Liver (tissue), 8 donors: ENCODE measurements at regions not wholly inside any gene's neighbourhood (a gene's known extent, or its start where the extent isn't known, plus 50 kb on each side); places are given as distances from the start of the nearest gene placed in this dataset.

ENCODE experiments used
- DNase-seq: peaks from one replicate; pipeline ENCODE4 v3.0.0-alpha.2; 2017; ENCODE audit warnings: low spot score
- H3K27ac ChIP-seq, 2 donors: one replicate each; pipeline ENCODE4 v1.7.0; 2013; ENCODE audit warnings: inconsistent platforms in 2 of 2, low read length in 2 of 2, control low read depth in 1 of 2, low read depth in 1 of 2, mild to moderate bottlenecking in 1 of 2
- H3K27me3 ChIP-seq, 4 donors: one replicate each; pipeline versions ENCODE4 v1.6.1 to v1.7.0; 2013; ENCODE audit warnings: low read length in 3 of 4, inconsistent platforms in 1 of 4, mild to moderate bottlenecking in 1 of 4, moderate library complexity in 1 of 4; ENCODE audit not compliant: control insufficient read depth in 4 of 4, insufficient read depth in 4 of 4
- H3K36me3 ChIP-seq, 4 donors: one replicate each; pipeline versions ENCODE4 v1.6.1 to v1.7.0; 2013; ENCODE audit warnings: low read length in 3 of 4, mild to moderate bottlenecking in 3 of 4, low read depth in 1 of 4, moderate library complexity in 1 of 4; ENCODE audit not compliant: control insufficient read depth in 4 of 4, insufficient read depth in 3 of 4
- H3K4me1 ChIP-seq, 4 donors: one replicate each; pipeline versions ENCODE4 v1.6.1 to v1.7.0; 2013; ENCODE audit warnings: low read length in 3 of 4, mild to moderate bottlenecking in 3 of 4, moderate library complexity in 1 of 4; ENCODE audit not compliant: control insufficient read depth in 4 of 4, insufficient read depth in 4 of 4
- H3K4me3 ChIP-seq, 3 donors: one replicate each; pipeline versions ENCODE4 v1.6.1 to v1.7.0; 2013; ENCODE audit warnings: low read length in 3 of 3, control low read depth in 1 of 3, low read depth in 1 of 3, mild to moderate bottlenecking in 1 of 3
- H3K9ac ChIP-seq, 2 donors: one replicate each; pipeline ENCODE4 v1.7.0; 2013; ENCODE audit warnings: low read length in 2 of 2, mild to moderate bottlenecking in 2 of 2, moderate library complexity in 2 of 2, control low read depth in 1 of 2, low read depth in 1 of 2
- H3K9me3 ChIP-seq, 4 donors: one replicate each; pipeline versions ENCODE4 v1.6.1 to v1.7.0; 2013; ENCODE audit warnings: low read length in 3 of 4; ENCODE audit not compliant: control insufficient read depth in 4 of 4
- CTCF ChIP-seq: fragments of 150-350 bp; IDR thresholded peaks from 2 replicates; pipeline ENCODE4 v1.5.1; 2017; ENCODE audit warnings: improper control_type of control experiment, low read depth, low read length; ENCODE audit not compliant: missing input control
- EGR1 ChIP-seq, 2 donors: IDR thresholded peaks; 2 replicates each; pipeline ENCODE4 v1.6.1; 2016 to 2018; ENCODE audit warnings: antibody characterized with exemption in 2 of 2, low read depth in 2 of 2
- FOXA1 ChIP-seq: IDR thresholded peaks from 2 replicates; pipeline ENCODE4 v1.6.1; 2016; ENCODE audit warnings: antibody characterized with exemption
- GABPA ChIP-seq, 2 donors: IDR thresholded peaks in 1 of 2; conservative IDR thresholded peaks in 1 of 2; 2 replicates each; pipeline ENCODE4 v1.6.1; 2016; ENCODE audit warnings: antibody characterized with exemption in 2 of 2, mild to moderate bottlenecking in 1 of 2, moderate library complexity in 1 of 2
- HNF4A ChIP-seq, 2 donors: conservative IDR thresholded peaks; 2 replicates each; pipeline ENCODE4 v1.6.1; 2016; ENCODE audit warnings: antibody characterized with exemption in 2 of 2, mild to moderate bottlenecking in 2 of 2
- HNF4G ChIP-seq: IDR thresholded peaks from 2 replicates; pipeline ENCODE4 v1.6.1; 2016; ENCODE audit warnings: antibody characterized with exemption
- JUND ChIP-seq, 2 donors: IDR thresholded peaks; 2 replicates each; pipeline ENCODE4 v1.6.1; 2016; ENCODE audit warnings: antibody characterized with exemption in 2 of 2
- NR2F2 ChIP-seq: IDR thresholded peaks from 2 replicates; pipeline ENCODE4 v1.6.1; 2016; ENCODE audit warnings: antibody characterized with exemption
- RAD21 ChIP-seq, 2 donors: IDR thresholded peaks; 2 replicates each; pipeline ENCODE4 v1.6.1; 2016; ENCODE audit warnings: antibody characterized with exemption in 2 of 2, mild to moderate bottlenecking in 2 of 2
- REST ChIP-seq: IDR thresholded peaks from 2 replicates; pipeline ENCODE4 v1.6.1; 2016; ENCODE audit warnings: antibody characterized with exemption, mild to moderate bottlenecking
- RXRA ChIP-seq, 2 donors: IDR thresholded peaks; 2 replicates each; pipeline ENCODE4 v1.6.1; 2017 to 2018; ENCODE audit warnings: antibody characterized with exemption in 2 of 2, mild to moderate bottlenecking in 1 of 2
- SP1 ChIP-seq: IDR thresholded peaks from 2 replicates; pipeline ENCODE4 v1.6.1; 2018; ENCODE audit warnings: antibody characterized with exemption, mild to moderate bottlenecking
- TAF1 ChIP-seq: conservative IDR thresholded peaks from 2 replicates; pipeline ENCODE4 v1.6.1; 2016; ENCODE audit warnings: antibody characterized with exemption, mild to moderate bottlenecking
- YY1 ChIP-seq: IDR thresholded peaks from 2 replicates; pipeline ENCODE4 v1.6.1; 2016; ENCODE audit warnings: antibody characterized with exemption, mild to moderate bottlenecking
- ZBTB33 ChIP-seq: IDR thresholded peaks from 2 replicates; pipeline ENCODE4 v1.6.1; 2016; ENCODE audit warnings: antibody characterized with exemption
- WGBS: extraction: QIAGEN DNeasy Blood & Tissue Kit; methylation state at CpG from one replicate; pipeline ENCODE4 v1.1.7; 2013; 5-methylcytosine and 5-hydroxymethylcytosine counted together
- TF ChIP-seq, protein P1 (sequence below): IDR thresholded peaks from 2 replicates; pipeline ENCODE4 v1.6.1; 2016; ENCODE audit warnings: antibody characterized with exemption
- TF ChIP-seq, protein P2 (sequence below): IDR thresholded peaks from 2 replicates; pipeline ENCODE4 v1.6.1; 2016; ENCODE audit warnings: antibody characterized with exemption
- donor health status: healthy.
- donor health status: healthy.
- donor health status: healthy.
- donor health status: healthy.
- donor health status: healthy.

GRCh38 chr18:22557168-22557941 is 139.6 kb upstream of the CTAGE1 start:
- WGBS: 76% methylated on average over 12 of the region's 12 CpGs
- Histone ChIP-seq H3K27ac (peak overlapping the region; percentile 80 to 83), H3K4me1 (peaks cover 0 to 24% (median 12%) of the 10 kb centered on the region in 4 donors), H3K9ac (peak overlapping the region; percentile 33 to 42), H3K36me3 (no peaks in the 10 kb centered on the region), H3K9me3 (no peaks in the 10 kb centered on the region), H3K27me3 (no peaks in the 10 kb centered on the region), H3K4me3 (peak overlapping the region in 1 of 3 donors; percentile 6)
- no peak for TF ChIP-seq YY1
- no peak for TF ChIP-seq RXRA (IDR thresholded peaks at IDR 0.05)
- TF ChIP-seq ZBTB33: no peak
- no peak for TF ChIP-seq HNF4A (conservative IDR thresholded peaks at IDR 0.05)
- TF ChIP-seq, protein P1, sequence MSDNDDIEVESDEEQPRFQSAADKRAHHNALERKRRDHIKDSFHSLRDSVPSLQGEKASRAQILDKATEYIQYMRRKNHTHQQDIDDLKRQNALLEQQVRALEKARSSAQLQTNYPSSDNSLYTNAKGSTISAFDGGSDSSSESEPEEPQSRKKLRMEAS: no peak
- TF ChIP-seq GABPA (IDR thresholded peaks at IDR 0.05 in 1 of 2, conservative IDR thresholded peaks at IDR 0.05 in 1 of 2): no peak
- TF ChIP-seq HNF4G: no peak
- no peak for TF ChIP-seq CTCF
- TF ChIP-seq FOXA1: no peak
- DNase-seq: no peak

- Histone ChIP-seq H3K9me3 (no peaks in the 10 kb centered on the region), H3K4me1 (peaks cover 0 to 24% (median 14%) of the 10 kb centered on the region in 4 donors), H3K27ac (peak overlapping the region; percentile 99), H3K27me3 (no peaks in the 10 kb centered on the region), H3K36me3 (no peaks in the 10 kb centered on the region), H3K4me3 (peak overlapping the region in 2 of 3 donors; percentile 7 to 72), H3K9ac (peak overlapping the region in 1 of 2 donors; percentile 46)
- 3% methylated on average over 28 of the region's 28 CpGs for WGBS
- peak; percentile 57 for DNase-seq
- peak; percentile 72 to 80 for TF ChIP-seq HNF4A (conservative IDR thresholded peaks at IDR 0.05)
- no peak for TF ChIP-seq NR2F2
- TF ChIP-seq RXRA (IDR thresholded peaks at IDR 0.05): peak; percentile 82 to 88
- TF ChIP-seq HNF4G: peak; percentile 35
- TF ChIP-seq ZBTB33: peak; percentile 34
- TF ChIP-seq CTCF: no peak
- peak; percentile 82 to 88 for TF ChIP-seq JUND (IDR thresholded peaks at IDR 0.05)
- TF ChIP-seq, protein P1: peak; percentile 65
- TF ChIP-seq REST: peak; percentile 72
- peak; percentile 54 to 73 for TF ChIP-seq RAD21 (IDR thresholded peaks at IDR 0.05)
- TF ChIP-seq GABPA (IDR thresholded peaks at IDR 0.05 in 1 of 2, conservative IDR thresholded peaks at IDR 0.05 in 1 of 2): no peak
- peak; percentile 49 for TF ChIP-seq TAF1
- TF ChIP-seq EGR1 (IDR thresholded peaks at IDR 0.05; ENCODE audit: low read depth in 2 of 2): peak in 1 of 2 donors; percentile 71
- peak; percentile 79 for TF ChIP-seq FOXA1
- peak; percentile 63 for TF ChIP-seq SP1
- TF ChIP-seq, protein P2, sequence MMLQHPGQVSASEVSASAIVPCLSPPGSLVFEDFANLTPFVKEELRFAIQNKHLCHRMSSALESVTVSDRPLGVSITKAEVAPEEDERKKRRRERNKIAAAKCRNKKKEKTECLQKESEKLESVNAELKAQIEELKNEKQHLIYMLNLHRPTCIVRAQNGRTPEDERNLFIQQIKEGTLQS: no peak
Measured at GRCh38 chr18:22558945-22559385, 141.2 kb upstream of the CTAGE1 start.
